ENCODE measurements at regions not wholly inside any gene's neighbourhood (a gene's known extent, or its start where the extent isn't known, plus 50 kb on each side); places are given as distances from the start of the nearest gene placed in this dataset.

- TF ChIP-seq BCLAF1 (IDR thresholded peaks at IDR 0.05): no peak
- no peak for TF ChIP-seq REST (IDR thresholded peaks at IDR 0.05; ENCODE audit: low read depth, low read length)
- no peak for TF ChIP-seq FOS (IDR thresholded peaks at IDR 0.05; ENCODE audit: borderline replicate concordance, extremely low read depth, insufficient read length)
- TF ChIP-seq HDGF (IDR thresholded peaks at IDR 0.05): no peak
- TF ChIP-seq BHLHE40 (IDR thresholded peaks at IDR 0.05; ENCODE audit: borderline replicate concordance in 1 of 2, low read depth in 2 of 2, low read length in 1 of 2): no peak
- TF ChIP-seq SMARCA5 (IDR thresholded peaks at IDR 0.05): no peak
- no peak for TF ChIP-seq RBBP5 (conservative IDR thresholded peaks at IDR 0.05)
- no peak for TF ChIP-seq ETV6 (conservative IDR thresholded peaks at IDR 0.05 in 1 of 2, IDR thresholded peaks at IDR 0.05 in 1 of 2; ENCODE audit: borderline replicate concordance in 1 of 2, low read depth in 1 of 2)
These were observed 298.8 kb downstream of the ETNK1 start (continued) for GRCh38 chr12:22923768-22924167.
